Right renal pelvis (tissue), 4 donors: ENCODE measurements at regions not wholly inside any gene's neighbourhood (a gene's known extent, or its start where the extent isn't known, plus 50 kb on each side); places are given as distances from the start of the nearest gene placed in this dataset.
"Not testable (repeated sequence)": the region's sequence is repeated elsewhere in the genome, so short reads cannot be mapped to it uniquely, and the experiment has no call there.

ENCODE experiments used
- DNase-seq, 4 donors: peaks; one replicate each; pipeline ENCODE4 v3.0.0-alpha.2; 2013; ENCODE audit warnings: low read depth in 4 of 4, low spot score in 3 of 4, missing footprints in 1 of 4

- no peak for DNase-seq
Measured at GRCh38 chr4:141290771-141291170, 70.1 kb downstream of the ZNF330 start.

- no peak for DNase-seq
Measured at GRCh38 chr4:141294306-141294705, 73.6 kb downstream of the ZNF330 start.

- no peak for DNase-seq
Measured at GRCh38 chr4:141301216-141301615, 80.5 kb downstream of the ZNF330 start.

- DNase-seq, result no peak
Measured at GRCh38 chr4:141302924-141303323, 82.2 kb downstream of the ZNF330 start.

- no peak for DNase-seq
Measured at GRCh38 chr4:141304346-141304745, 83.7 kb downstream of the ZNF330 start.

- DNase-seq, result no peak
Measured at GRCh38 chr4:141306331-141306730, 85.6 kb downstream of the ZNF330 start.

- peak; percentile 23 to 50 (median 42) for DNase-seq
Measured at GRCh38 chr4:141307241-141307689, 86.6 kb downstream of the ZNF330 start.

GRCh38 chr4:141309874-141310273 is 89.2 kb downstream of the ZNF330 start:
- DNase-seq, result no peak

- DNase-seq, result no peak
Measured at GRCh38 chr4:141311246-141312204, 90.8 kb downstream of the ZNF330 start.

- DNase-seq, result no peak
Measured at GRCh38 chr4:141314627-141315026, 93.9 kb downstream of the ZNF330 start.

- no peak for DNase-seq
Measured at GRCh38 chr4:141328560-141329173, 108.0 kb downstream of the ZNF330 start.

GRCh38 chr4:141329174-141329569 is 108.5 kb downstream of the ZNF330 start:
- no peak for DNase-seq

GRCh38 chr4:141330616-141331015 is 109.9 kb downstream of the ZNF330 start:
- no peak for DNase-seq

GRCh38 chr4:141331534-141332358 is 111.1 kb downstream of the ZNF330 start:
- no peak for DNase-seq

- DNase-seq, result not testable (repeated sequence)
Measured at GRCh38 chr4:141332359-141333181, 111.9 kb downstream of the ZNF330 start.

GRCh38 chr4:141333456-141334230 is 112.9 kb downstream of the ZNF330 start:
- DNase-seq, result not testable (repeated sequence)

GRCh38 chr4:141335166-141335565 is 114.5 kb downstream of the ZNF330 start:
- no peak for DNase-seq

GRCh38 chr4:141338238-141338637 is 117.5 kb downstream of the ZNF330 start:
- DNase-seq, result no peak

- no peak for DNase-seq
Measured at GRCh38 chr4:141339391-141339790, 118.7 kb downstream of the ZNF330 start.
